Activated CD4-positive, alpha-beta memory T cell treated with anti-CD3 and anti-CD28 coated beads for 36 hours (primary cell): ENCODE measurements at regions not wholly inside any gene's neighbourhood (a gene's known extent, or its start where the extent isn't known, plus 50 kb on each side); places are given as distances from the start of the nearest gene placed in this dataset.

Experiments used
- CTCF ChIA-PET: fragments of 350-600 bp; sonication (Branson Sonifier 250); formaldehyde crosslinking; loops from one replicate; lab custom pipeline; 2021; ENCODE audit warnings: antibody characterized with exemption, inconsistent platforms; lab: Charles Lee
- POLR2A ChIA-PET: fragments of 350-600 bp; sonication (Branson Sonifier 250); formaldehyde crosslinking; loops from one replicate; lab custom pipeline; 2021; ENCODE audit warnings: antibody characterized with exemption; lab: Charles Lee
- DNase-seq: peaks from one replicate; pipeline ENCODE4 v3.0.0-alpha.2; 2020
- H3K27ac Mint-ChIP-seq: one replicate; pipeline ENCODE4 v1.8.0; 2021; ENCODE audit warnings: mixed read lengths
- H3K27me3 Mint-ChIP-seq: one replicate; pipeline ENCODE4 v1.8.0; 2021; ENCODE audit warnings: mixed read lengths
- H3K36me3 Mint-ChIP-seq: one replicate; pipeline ENCODE4 v1.8.0; 2021; ENCODE audit warnings: mixed read lengths
- H3K4me1 Mint-ChIP-seq: one replicate; pipeline ENCODE4 v1.8.0; 2021; ENCODE audit warnings: low read depth, mixed read lengths
- H3K4me3 Mint-ChIP-seq: one replicate; pipeline ENCODE4 v1.8.0; 2021; ENCODE audit warnings: mild to moderate bottlenecking, mixed read lengths
- H3K9me3 Mint-ChIP-seq: one replicate; pipeline ENCODE4 v1.8.0; 2021; ENCODE audit warnings: mixed read lengths
- intact Hi-C: fragments of 100-400 bp; cut with micrococcal nuclease; formaldehyde crosslinking; loops from one replicate; pipeline ENCODE4 v1.15.1; 2023

DNA sequence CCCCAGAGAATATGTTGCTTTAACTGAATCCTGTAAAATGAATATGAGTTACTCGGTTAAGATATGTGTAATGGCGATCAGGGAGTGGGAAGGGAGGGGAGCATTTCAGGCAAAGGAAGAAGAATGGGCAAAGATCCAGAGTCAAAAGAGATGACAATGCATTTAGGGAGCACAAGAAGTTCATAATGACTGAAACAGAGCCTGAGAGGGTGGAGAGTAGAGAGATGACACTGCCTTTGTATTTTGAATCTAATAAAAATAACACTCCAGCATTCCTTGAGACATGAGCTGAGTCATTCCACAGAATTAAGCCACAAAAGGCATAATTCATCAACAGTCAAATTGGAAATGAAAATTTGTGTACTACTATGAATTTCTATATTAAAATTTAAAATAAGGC, 105.3 kb upstream of the PEX5L start:
- CTCF ChIA-PET: no interaction called here
- no peak for DNase-seq
- Mint-ChIP-seq H3K36me3 (no peaks in the 10 kb centered on the region), H3K4me3 (no peak overlapping the region), H3K27me3 (no peaks in the 10 kb centered on the region), H3K27ac (no peak overlapping the region), H3K4me1 (no peaks in the 10 kb centered on the region), H3K9me3 (peaks cover 3% of the 10 kb centered on the region)
- POLR2A ChIA-PET: no interaction called here
- intact Hi-C loops: no loop called here

DNA sequence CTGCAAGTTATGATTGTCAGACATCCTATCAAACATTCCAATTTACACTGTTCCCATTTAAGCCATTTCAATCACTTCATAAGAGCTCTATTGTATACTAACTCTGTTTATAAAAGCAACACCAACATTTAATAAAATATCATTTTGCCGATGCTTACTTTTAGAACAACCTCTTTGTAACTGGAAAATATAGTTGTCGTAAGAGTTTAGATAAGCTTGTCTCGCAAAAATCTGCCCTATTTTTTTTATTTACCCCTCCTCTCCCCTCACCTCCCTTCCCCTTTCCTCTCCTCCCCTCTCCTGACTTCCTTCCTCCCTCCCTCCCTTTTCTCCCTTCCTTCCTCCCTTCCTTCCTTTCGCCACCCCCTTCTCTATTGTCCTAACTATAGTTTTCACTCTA, 105.7 kb upstream of the PEX5L start:
- no peak for DNase-seq
- ChIA-PET POLR2A (no interaction called here), CTCF (no interaction called here)
- no peaks in the 10 kb centered on the region for H3K27me3 Mint-ChIP-seq
- intact Hi-C loops: no loop called here
- no peaks in the 10 kb centered on the region for H3K4me1 Mint-ChIP-seq
- no peaks in the 10 kb centered on the region for H3K36me3 Mint-ChIP-seq
- H3K27ac Mint-ChIP-seq: no peak overlapping the region
- peaks cover 3% of the 10 kb centered on the region for H3K9me3 Mint-ChIP-seq
- H3K4me3 Mint-ChIP-seq: no peak overlapping the region

DNA sequence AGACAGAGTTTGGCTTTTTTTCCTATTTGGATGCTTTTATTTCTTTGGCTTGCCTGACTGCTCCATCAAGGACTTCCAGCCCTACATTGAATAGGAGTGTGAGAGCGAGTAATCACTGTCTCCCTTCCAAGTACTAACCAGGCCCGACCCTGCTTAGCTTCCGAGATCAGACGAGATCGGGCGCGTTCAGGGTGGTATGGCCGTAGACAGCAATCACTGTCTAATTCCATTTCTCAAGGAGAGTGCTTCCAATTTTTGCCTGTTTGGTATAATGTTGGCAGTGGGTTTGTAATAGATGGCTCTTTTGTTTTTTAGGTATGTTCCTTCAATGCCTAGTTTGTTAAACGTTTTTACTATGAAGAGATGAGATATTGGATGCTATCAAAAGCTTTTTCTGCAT, 125.0 kb upstream of the PEX5L start:
- intact Hi-C loops: no loop called here
- H3K4me3 Mint-ChIP-seq: no peak overlapping the region
- CTCF ChIA-PET: no interaction called here
- no peak for DNase-seq
- no peaks in the 10 kb centered on the region for H3K27me3 Mint-ChIP-seq
- peaks cover 11% of the 10 kb centered on the region for H3K9me3 Mint-ChIP-seq
- no peaks in the 10 kb centered on the region for H3K36me3 Mint-ChIP-seq
- POLR2A ChIA-PET: no interaction called here
- no peaks in the 10 kb centered on the region for H3K4me1 Mint-ChIP-seq
- no peak overlapping the region for H3K27ac Mint-ChIP-seq

DNA sequence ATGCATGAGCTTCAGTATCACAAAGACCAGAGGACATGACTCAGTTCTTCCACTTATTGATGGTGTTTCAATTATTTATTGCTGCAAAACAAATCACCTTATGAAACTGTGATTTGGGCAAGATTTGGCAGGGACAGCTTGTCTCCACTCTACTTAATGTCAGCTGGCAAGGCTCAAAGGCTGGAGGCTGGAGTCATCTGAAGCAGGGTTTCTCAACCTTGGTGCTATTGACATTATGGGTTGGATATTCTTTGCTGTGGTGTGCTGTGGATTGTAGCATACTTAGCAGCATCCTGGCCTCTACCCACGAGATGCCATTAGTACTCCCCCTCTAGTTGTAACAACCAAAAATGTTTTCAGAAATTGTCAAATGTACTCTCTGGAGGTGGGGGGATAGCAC, 138.8 kb upstream of the PEX5L start:
- Mint-ChIP-seq H3K27ac (no peak overlapping the region), H3K9me3 (peaks cover 2% of the 10 kb centered on the region), H3K27me3 (no peaks in the 10 kb centered on the region), H3K4me3 (no peak overlapping the region), H3K36me3 (no peaks in the 10 kb centered on the region), H3K4me1 (no peaks in the 10 kb centered on the region)
- CTCF ChIA-PET: no interaction called here
- intact Hi-C loops: no loop called here
- no peak for DNase-seq
- POLR2A ChIA-PET: no interaction called here

DNA sequence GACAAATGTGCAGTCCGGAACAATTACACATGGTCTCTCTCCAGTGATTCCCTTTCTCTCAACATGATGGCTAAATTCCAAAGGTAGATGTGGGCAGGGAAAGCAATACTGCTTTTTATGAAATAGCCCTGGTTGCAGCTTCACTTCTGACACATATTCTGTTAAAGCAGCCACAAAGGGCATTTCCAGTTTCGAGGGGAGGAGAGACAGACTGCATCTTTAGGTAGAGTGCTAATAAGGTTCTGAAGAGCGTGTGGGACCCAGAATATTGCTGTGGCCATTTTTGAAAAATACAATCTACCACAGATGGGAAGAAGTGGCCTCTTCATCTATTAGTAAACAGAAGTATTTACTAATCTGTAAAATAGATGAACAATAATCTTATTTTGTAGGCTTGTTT, 139.3 kb upstream of the PEX5L start:
- Mint-ChIP-seq H3K27me3 (no peaks in the 10 kb centered on the region), H3K9me3 (peaks cover 2% of the 10 kb centered on the region), H3K4me1 (no peaks in the 10 kb centered on the region), H3K36me3 (no peaks in the 10 kb centered on the region), H3K27ac (no peak overlapping the region), H3K4me3 (no peak overlapping the region)
- DNase-seq: no peak
- ChIA-PET CTCF (no interaction called here), POLR2A (no interaction called here)
- intact Hi-C loops: no loop called here

DNA sequence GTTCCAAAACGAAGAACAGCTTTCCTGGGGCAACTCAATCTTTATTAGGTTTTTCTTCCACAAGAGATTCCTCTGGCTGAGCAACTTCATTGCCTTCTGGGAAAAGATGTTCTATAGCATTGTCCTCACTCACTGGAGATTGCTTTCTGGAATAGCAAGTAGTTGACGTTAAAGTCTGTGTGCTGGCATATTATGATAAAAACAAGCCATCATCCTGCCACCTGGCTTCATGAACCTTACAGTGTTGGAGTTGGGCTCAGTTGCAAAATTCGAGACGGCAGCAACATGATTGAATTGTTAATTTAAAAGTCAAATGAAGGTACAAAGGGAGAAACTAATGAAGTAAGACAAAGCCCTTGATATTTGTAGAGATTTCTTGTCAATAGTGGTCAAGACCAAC, 140.5 kb upstream of the PEX5L start:
- Mint-ChIP-seq H3K4me1 (no peaks in the 10 kb centered on the region), H3K4me3 (no peak overlapping the region), H3K36me3 (no peaks in the 10 kb centered on the region), H3K27me3 (no peaks in the 10 kb centered on the region), H3K9me3 (peaks cover 2% of the 10 kb centered on the region), H3K27ac (no peak overlapping the region)
- ChIA-PET POLR2A (no interaction called here), CTCF (no interaction called here)
- DNase-seq: no peak
- intact Hi-C loops: no loop called here

DNA sequence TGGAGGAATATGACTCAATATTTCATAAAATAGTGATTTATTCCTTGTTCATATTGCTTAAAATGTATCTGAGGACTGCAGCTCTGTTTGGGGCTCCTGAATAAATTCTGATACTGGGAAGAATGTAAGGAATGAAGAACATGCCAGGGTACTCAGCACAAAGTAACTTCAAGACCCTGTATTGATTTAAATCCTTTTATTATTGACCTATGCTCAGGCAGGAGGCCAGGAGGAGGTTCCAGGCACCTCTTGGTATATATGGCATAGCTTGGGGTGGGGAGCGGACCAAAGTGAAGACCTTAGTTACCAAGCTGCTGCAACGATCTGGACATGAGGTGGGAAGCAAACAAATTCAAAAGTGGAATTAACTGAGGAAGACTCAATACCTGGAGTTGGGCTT, 142.8 kb upstream of the PEX5L start:
- H3K27me3 Mint-ChIP-seq: no peaks in the 10 kb centered on the region
- no peaks in the 10 kb centered on the region for H3K4me1 Mint-ChIP-seq
- H3K27ac Mint-ChIP-seq: no peak overlapping the region
- H3K9me3 Mint-ChIP-seq: no peaks in the 10 kb centered on the region
- intact Hi-C loops: no loop called here
- DNase-seq: no peak
- POLR2A ChIA-PET: no interaction called here
- no peaks in the 10 kb centered on the region for H3K36me3 Mint-ChIP-seq
- CTCF ChIA-PET: no interaction called here
- H3K4me3 Mint-ChIP-seq: no peak overlapping the region

DNA sequence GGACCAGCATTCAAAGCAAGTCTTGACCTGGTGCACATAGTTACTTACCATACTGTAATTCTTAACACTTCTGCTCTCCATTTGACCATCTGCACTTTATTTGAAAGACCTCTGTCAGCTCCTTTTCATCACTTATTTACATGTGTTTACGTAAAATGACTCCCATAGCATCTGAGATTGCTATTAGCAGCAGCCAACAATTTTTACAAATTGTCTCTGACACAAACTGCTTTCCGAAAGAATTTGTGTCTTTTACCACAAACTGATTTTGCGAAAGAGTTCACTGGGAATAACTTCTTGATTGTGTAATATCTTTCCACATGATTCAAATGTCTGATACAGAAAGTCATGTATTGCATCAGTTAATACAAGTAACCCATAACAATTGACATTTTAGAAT, 144.1 kb upstream of the PEX5L start:
- H3K4me3 Mint-ChIP-seq: no peak overlapping the region
- H3K36me3 Mint-ChIP-seq: no peaks in the 10 kb centered on the region
- DNase-seq: no peak
- H3K27ac Mint-ChIP-seq: no peak overlapping the region
- ChIA-PET CTCF (no interaction called here), POLR2A (no interaction called here)
- H3K4me1 Mint-ChIP-seq: no peaks in the 10 kb centered on the region
- intact Hi-C loops: no loop called here
- no peaks in the 10 kb centered on the region for H3K9me3 Mint-ChIP-seq
- no peaks in the 10 kb centered on the region for H3K27me3 Mint-ChIP-seq

DNA sequence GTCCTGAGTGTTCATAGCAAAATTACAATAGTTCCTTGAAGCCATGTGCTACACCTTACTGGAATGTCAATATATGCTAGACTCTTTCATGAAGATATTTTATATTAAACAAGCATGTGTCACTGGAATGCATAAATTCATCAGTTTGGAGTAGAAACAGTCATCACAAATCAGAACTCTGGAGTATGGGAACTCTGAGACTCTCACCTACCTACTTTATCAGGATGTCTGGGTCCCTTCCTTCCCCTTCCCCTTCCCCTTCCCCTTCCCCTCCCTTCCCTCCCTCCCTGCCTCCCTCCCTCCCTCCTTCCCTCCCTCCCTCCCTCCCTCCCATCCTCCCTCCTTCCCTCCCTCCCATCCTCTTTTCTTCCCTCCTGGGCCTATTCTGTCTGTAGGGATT, 144.7 kb upstream of the PEX5L start:
- POLR2A ChIA-PET: no interaction called here
- no peaks in the 10 kb centered on the region for H3K27me3 Mint-ChIP-seq

DNA sequence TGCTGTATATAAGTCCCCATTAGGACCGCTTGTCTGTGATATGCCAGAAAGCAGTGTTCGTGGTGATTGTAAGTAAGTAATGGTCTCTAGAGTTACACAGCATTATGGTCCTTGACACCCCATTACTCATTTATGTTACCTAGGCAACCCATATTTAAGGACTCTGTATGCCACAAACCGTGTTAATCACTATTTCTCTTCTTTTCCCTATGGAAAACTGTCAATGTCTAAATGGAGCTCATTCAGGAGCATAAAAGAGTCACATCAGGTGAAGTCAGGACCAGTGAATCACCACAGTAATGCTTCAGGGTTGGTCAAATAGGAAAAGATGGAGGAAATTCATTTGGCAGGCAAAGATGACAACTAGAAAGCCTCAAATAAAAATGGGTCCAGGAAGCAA, 146.6 kb upstream of the PEX5L start:
- no peaks in the 10 kb centered on the region for H3K9me3 Mint-ChIP-seq
- intact Hi-C loops: no loop called here
- no peaks in the 10 kb centered on the region for H3K36me3 Mint-ChIP-seq
- H3K4me1 Mint-ChIP-seq: no peaks in the 10 kb centered on the region
- no peaks in the 10 kb centered on the region for H3K27me3 Mint-ChIP-seq
- CTCF ChIA-PET: no interaction called here
- H3K4me3 Mint-ChIP-seq: no peak overlapping the region
- POLR2A ChIA-PET: no interaction called here
- H3K27ac Mint-ChIP-seq: no peak overlapping the region
- no peak for DNase-seq

More for the DNA sequence above, 144.7 kb upstream of the PEX5L start:
- H3K36me3 Mint-ChIP-seq: no peaks in the 10 kb centered on the region
- intact Hi-C loops: no loop called here
- no peak overlapping the region for H3K27ac Mint-ChIP-seq
- H3K9me3 Mint-ChIP-seq: no peaks in the 10 kb centered on the region
- no peak for DNase-seq
- no peaks in the 10 kb centered on the region for H3K4me1 Mint-ChIP-seq
- H3K4me3 Mint-ChIP-seq: no peak overlapping the region
- CTCF ChIA-PET: no interaction called here

DNA sequence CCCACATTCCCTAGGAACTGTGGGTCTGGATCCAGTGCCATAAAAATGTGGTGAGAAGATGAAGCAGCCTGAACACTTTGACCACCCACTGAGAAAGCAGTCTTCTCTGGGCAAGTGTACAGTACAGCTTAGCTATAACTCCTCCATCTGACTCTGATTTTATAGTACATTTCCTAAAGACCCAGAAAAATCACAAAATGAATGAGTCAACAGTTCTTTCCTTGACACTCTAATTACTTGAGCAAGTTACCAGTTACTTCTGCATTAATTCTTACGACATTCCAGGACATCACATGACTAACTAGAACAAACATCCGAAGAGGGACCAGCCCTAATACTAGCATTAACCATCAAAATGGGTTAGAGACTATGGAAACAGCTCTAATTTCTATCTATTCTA, 148.1 kb upstream of the PEX5L start:
- Mint-ChIP-seq H3K27me3 (no peaks in the 10 kb centered on the region), H3K27ac (no peak overlapping the region), H3K4me1 (no peaks in the 10 kb centered on the region), H3K9me3 (no peaks in the 10 kb centered on the region), H3K36me3 (no peaks in the 10 kb centered on the region), H3K4me3 (no peak overlapping the region)
- intact Hi-C loops: no loop called here
- DNase-seq: no peak
- ChIA-PET CTCF (no interaction called here), POLR2A (no interaction called here)

DNA sequence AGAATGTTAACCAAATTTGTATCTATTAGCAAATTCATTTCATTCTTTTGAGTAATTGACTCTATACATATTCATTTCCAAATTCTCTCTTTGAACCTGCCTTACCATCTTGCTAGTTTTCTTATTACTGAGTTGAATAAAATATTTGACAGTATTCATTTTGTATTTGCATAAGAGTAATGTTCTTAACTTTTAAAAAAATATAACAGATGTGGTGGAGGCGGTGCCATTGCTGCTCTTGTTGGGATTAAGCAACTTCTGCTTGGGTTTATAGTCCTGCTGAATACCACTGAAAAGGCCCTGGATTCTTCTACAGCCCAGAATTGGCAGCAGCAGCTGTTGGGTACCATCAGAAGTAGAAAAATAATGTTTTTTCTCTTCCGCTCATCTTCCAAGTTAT, 148.9 kb upstream of the PEX5L start:
- POLR2A ChIA-PET: no interaction called here
- Mint-ChIP-seq H3K27me3 (no peaks in the 10 kb centered on the region), H3K4me3 (no peak overlapping the region), H3K27ac (no peak overlapping the region), H3K4me1 (no peaks in the 10 kb centered on the region), H3K9me3 (no peaks in the 10 kb centered on the region), H3K36me3 (no peaks in the 10 kb centered on the region)
- intact Hi-C loops: no loop called here
- CTCF ChIA-PET: no interaction called here
- no peak for DNase-seq

DNA sequence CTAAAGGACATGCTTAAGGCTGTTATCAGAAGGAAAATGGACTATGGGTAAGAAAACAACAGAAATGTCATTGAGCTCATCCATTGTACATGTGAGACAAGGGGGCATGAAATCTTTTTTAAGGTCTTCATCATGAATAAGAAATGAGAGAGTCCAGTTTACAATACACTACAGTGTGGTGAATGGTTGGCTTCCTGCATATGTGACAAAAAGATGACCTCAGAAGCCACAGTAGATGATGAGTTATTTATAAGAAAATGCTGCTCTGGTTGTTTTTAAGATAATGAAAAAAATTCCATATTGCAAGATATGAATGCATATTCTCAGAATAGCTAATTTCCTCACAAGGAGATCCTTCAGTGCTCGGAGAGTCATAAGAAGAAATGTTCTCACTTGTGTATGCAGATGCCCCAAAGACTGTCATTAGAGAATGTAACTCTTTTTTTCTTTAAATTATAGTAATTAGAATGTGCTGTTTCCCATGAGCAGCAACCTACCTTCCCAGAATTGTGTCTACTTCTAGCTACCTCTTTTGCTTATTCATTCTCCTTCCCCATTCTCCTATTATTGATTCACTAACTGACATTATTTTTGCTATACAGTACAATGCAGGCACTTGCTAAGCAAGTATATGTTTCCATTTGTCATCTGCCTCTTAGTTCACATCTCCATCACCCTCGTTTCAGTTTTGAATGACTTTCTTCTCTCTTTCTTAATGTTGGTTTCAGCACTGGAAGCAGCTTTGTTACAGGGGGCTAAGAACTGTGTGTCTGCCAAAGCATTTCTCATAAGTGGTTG, 152.0 kb upstream of the PEX5L start:
- ChIA-PET CTCF (no interaction called here), POLR2A (no interaction called here)
- DNase-seq: no peak
- intact Hi-C loops: no loop called here
- Mint-ChIP-seq H3K4me1 (no peaks in the 10 kb centered on the region), H3K9me3 (no peaks in the 10 kb centered on the region), H3K36me3 (no peaks in the 10 kb centered on the region), H3K4me3 (no peak overlapping the region), H3K27me3 (no peaks in the 10 kb centered on the region), H3K27ac (no peak overlapping the region)
